ENCODE measurements at regions not wholly inside any gene's neighbourhood (a gene's known extent, or its start where the extent isn't known, plus 50 kb on each side); places are given as distances from the start of the nearest gene placed in this dataset.

DNA sequence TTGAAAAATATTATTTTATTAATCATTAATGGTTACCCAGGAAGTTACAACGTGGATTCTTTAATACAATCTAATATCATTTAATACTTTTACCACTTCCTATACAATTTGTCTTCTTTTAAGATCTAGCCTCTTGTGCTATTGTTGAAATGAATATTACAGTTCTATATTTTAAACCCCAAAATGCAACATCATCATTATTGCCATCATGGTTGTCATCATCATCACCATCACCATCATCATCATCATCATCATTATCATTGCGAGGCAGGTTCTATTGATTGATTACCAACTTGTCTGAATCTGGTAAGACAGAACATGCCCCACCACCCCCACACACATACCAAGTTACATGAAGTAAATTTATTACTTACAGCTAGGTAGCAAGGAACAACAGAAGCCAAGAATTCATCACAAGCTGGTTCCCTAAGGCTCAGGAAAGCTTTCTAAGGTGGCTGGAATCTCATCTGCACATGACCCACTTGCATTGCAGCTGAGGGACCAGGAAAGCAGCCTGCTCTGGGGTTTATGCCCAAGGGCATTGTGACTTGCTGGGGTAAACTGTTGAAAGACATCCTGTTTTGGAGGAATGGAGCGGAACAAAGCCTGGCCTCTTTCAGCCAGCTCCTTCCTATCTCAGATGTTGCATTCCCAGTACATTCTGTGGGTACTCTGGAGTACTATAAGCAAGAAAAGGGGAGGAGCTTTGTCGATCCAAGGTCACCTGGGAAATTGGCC lies 418.1 kb downstream of the PRR16 start:
- H3K27ac ChIP-seq (ENCODE audit: low read depth, low read length): no peak overlapping the region

DNA sequence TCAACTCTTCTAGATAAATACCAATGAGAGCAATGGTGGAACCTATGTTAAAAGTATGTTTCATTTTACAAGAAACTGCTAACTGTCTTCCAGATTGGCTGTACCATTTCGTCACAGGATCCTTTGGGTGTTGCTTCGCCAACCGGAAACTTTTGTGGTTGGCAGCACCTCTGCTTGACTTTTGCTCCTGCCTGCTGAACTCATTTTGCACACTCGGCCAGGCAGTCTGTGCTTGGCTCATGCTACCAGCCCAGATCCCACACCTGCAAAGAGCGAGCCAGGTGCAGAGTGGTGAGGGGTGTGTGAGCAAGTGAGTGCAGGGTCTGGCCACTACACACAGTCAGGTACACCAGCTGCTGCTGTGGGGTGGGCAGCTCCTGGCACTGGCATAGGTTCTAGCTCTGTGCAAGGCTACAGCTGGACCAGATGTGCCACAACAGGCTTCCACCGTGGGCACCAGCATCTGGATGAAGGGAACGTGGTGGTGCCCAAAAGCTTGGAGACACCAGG lies 422.3 kb downstream of the PRR16 start:
- no peak overlapping the region for H2AFZ ChIP-seq (ENCODE audit: low read length)
- no peaks in the 10 kb centered on the region for H4K20me1 ChIP-seq (ENCODE audit: insufficient read depth, low read length)
- no peaks in the 10 kb centered on the region for H3K9me3 ChIP-seq (ENCODE audit: low read depth, low read length)
- H3K4me3 ChIP-seq (ENCODE audit: insufficient read depth, low read length): no peak overlapping the region
- H3K36me3 ChIP-seq (ENCODE audit: insufficient read depth, low read length): no peaks in the 10 kb centered on the region
- no peaks in the 10 kb centered on the region for H3K27me3 ChIP-seq (ENCODE audit: insufficient read depth, low read length)
- TF ChIP-seq, protein P1, sequence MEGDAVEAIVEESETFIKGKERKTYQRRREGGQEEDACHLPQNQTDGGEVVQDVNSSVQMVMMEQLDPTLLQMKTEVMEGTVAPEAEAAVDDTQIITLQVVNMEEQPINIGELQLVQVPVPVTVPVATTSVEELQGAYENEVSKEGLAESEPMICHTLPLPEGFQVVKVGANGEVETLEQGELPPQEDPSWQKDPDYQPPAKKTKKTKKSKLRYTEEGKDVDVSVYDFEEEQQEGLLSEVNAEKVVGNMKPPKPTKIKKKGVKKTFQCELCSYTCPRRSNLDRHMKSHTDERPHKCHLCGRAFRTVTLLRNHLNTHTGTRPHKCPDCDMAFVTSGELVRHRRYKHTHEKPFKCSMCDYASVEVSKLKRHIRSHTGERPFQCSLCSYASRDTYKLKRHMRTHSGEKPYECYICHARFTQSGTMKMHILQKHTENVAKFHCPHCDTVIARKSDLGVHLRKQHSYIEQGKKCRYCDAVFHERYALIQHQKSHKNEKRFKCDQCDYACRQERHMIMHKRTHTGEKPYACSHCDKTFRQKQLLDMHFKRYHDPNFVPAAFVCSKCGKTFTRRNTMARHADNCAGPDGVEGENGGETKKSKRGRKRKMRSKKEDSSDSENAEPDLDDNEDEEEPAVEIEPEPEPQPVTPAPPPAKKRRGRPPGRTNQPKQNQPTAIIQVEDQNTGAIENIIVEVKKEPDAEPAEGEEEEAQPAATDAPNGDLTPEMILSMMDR (IDR thresholded peaks at IDR 0.05; ENCODE audit: extremely low read depth, low read depth, low read length): no peak
- no peaks in the 10 kb centered on the region for H3K4me1 ChIP-seq (ENCODE audit: insufficient read depth, low read length)
- DNase-seq (ENCODE audit: insufficient read length, low spot score, missing footprints): no peak
- H3K4me2 ChIP-seq (ENCODE audit: insufficient read depth, low read length): no peak overlapping the region
- H3K79me2 ChIP-seq (ENCODE audit: insufficient read depth, low read length): no peaks in the 10 kb centered on the region
- H3K27ac ChIP-seq (ENCODE audit: low read depth, low read length): no peak overlapping the region

More for the DNA sequence above, 418.1 kb downstream of the PRR16 start:
- Histone ChIP-seq H3K36me3 (ENCODE audit: insufficient read depth, low read length) (no peaks in the 10 kb centered on the region), H3K9me3 (ENCODE audit: low read depth, low read length) (no peaks in the 10 kb centered on the region), H3K4me1 (ENCODE audit: insufficient read depth, low read length) (no peaks in the 10 kb centered on the region), H3K4me3 (ENCODE audit: insufficient read depth, low read length) (no peak overlapping the region), H4K20me1 (ENCODE audit: insufficient read depth, low read length) (no peaks in the 10 kb centered on the region), H3K27me3 (ENCODE audit: insufficient read depth, low read length) (no peaks in the 10 kb centered on the region), H2AFZ (ENCODE audit: low read length) (no peak overlapping the region), H3K79me2 (ENCODE audit: insufficient read depth, low read length) (no peaks in the 10 kb centered on the region), H3K4me2 (ENCODE audit: insufficient read depth, low read length) (no peak overlapping the region)
- no peak for DNase-seq (ENCODE audit: insufficient read length, low spot score, missing footprints)
- TF ChIP-seq, protein P1 (IDR thresholded peaks at IDR 0.05; ENCODE audit: extremely low read depth, low read depth, low read length): no peak

DNA sequence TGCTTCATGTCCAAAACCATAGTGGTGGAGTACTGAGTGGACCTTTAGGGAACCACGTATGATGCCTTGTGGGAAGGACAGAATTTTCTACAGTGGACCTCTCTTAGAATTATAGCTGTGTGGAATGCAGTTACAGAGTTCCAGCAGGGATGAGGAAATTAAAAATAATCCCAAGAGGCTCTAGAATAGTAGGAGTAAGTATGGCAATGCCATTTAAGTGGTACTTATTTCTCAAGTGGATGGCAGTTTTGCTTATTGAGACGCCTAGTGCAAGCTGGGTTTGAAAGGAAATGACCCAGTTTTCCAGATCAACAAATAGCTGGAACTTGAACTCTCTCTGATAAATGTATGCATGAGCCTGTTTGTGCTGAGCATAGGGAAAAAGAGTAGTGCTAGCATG lies 431.6 kb downstream of the PRR16 start:
- Histone ChIP-seq H3K36me3 (ENCODE audit: insufficient read depth, low read length) (no peaks in the 10 kb centered on the region), H4K20me1 (ENCODE audit: insufficient read depth, low read length) (no peaks in the 10 kb centered on the region), H3K4me2 (ENCODE audit: insufficient read depth, low read length) (no peak overlapping the region), H3K27ac (ENCODE audit: low read depth, low read length) (no peak overlapping the region), H2AFZ (ENCODE audit: low read length) (no peak overlapping the region), H3K27me3 (ENCODE audit: insufficient read depth, low read length) (no peaks in the 10 kb centered on the region), H3K4me3 (ENCODE audit: insufficient read depth, low read length) (no peak overlapping the region), H3K9me3 (ENCODE audit: low read depth, low read length) (no peaks in the 10 kb centered on the region), H3K4me1 (ENCODE audit: insufficient read depth, low read length) (no peaks in the 10 kb centered on the region), H3K79me2 (ENCODE audit: insufficient read depth, low read length) (no peaks in the 10 kb centered on the region)
- TF ChIP-seq, protein P1 (IDR thresholded peaks at IDR 0.05; ENCODE audit: extremely low read depth, low read depth, low read length): no peak
- no peak for DNase-seq (ENCODE audit: insufficient read length, low spot score, missing footprints)

DNA sequence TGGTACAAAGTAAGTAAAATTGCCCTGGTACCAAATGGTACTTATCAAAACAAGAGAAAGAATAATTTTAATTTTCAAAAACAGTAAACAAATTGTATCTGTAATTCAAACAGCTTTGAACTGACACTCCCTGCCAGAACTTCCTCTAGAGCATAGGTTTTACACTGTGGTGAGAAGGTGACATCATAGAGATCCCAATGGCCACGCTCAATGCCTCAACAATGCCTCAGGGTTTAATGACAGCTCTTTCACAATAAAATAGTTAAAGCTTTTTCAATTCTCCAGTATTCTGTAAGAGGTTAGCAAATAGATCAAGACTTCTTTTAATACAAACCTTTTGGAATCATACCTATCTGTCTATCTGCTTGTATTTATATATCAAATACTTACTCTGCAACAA lies 437.1 kb downstream of the PRR16 start:
- Histone ChIP-seq H3K4me1 (ENCODE audit: insufficient read depth, low read length) (no peaks in the 10 kb centered on the region), H3K9me3 (ENCODE audit: low read depth, low read length) (no peaks in the 10 kb centered on the region), H4K20me1 (ENCODE audit: insufficient read depth, low read length) (no peaks in the 10 kb centered on the region), H3K27ac (ENCODE audit: low read depth, low read length) (no peak overlapping the region), H3K36me3 (ENCODE audit: insufficient read depth, low read length) (no peaks in the 10 kb centered on the region), H3K4me2 (ENCODE audit: insufficient read depth, low read length) (no peak overlapping the region), H3K27me3 (ENCODE audit: insufficient read depth, low read length) (no peaks in the 10 kb centered on the region), H3K4me3 (ENCODE audit: insufficient read depth, low read length) (no peak overlapping the region), H3K79me2 (ENCODE audit: insufficient read depth, low read length) (no peaks in the 10 kb centered on the region), H2AFZ (ENCODE audit: low read length) (no peak overlapping the region)
- TF ChIP-seq, protein P1 (IDR thresholded peaks at IDR 0.05; ENCODE audit: extremely low read depth, low read depth, low read length): no peak
- DNase-seq (ENCODE audit: insufficient read length, low spot score, missing footprints): no peak

All from osteoblast (primary cell).